NCI-H748 treated with DMSO at 0.1 percent for 48 hours (cell line): ENCODE measurements at regions not wholly inside any gene's neighbourhood (a gene's known extent, or its start where the extent isn't known, plus 50 kb on each side); places are given as distances from the start of the nearest gene placed in this dataset.
"Not testable (repeated sequence)": the region's sequence is repeated elsewhere in the genome, so short reads cannot be mapped to it uniquely, and the experiment has no call there.

Experiments used
- DNase-seq: peaks from one replicate; lab custom pipeline; 2025; lab: John Stamatoyannopoulos, UW

GRCh38 chr5:28917631-28918030 is 1879.2 kb upstream of the CDH9 start:
- no peak for DNase-seq

GRCh38 chr5:28914297-28914696 is 1875.9 kb upstream of the CDH9 start:
- peak; percentile 100 for DNase-seq

GRCh38 chr5:28903643-28904042 is 1865.3 kb upstream of the CDH9 start:
- peak; percentile 76 for DNase-seq

- DNase-seq: peak; percentile 91
Observed at GRCh38 chr5:28896949-28897348, 1858.6 kb upstream of the CDH9 start.

- DNase-seq: no peak
Observed at GRCh38 chr5:28880936-28881335, 1842.5 kb upstream of the CDH9 start.

GRCh38 chr5:28877050-28877449 is 1838.7 kb upstream of the CDH9 start:
- DNase-seq: no peak

GRCh38 chr5:28864006-28864405 is 1825.6 kb upstream of the CDH9 start:
- DNase-seq: peak; percentile 77

- DNase-seq: peak; percentile 99
Observed at GRCh38 chr5:28862860-28863196, 1824.4 kb upstream of the CDH9 start.

GRCh38 chr5:28862137-28862859 is 1823.9 kb upstream of the CDH9 start:
- peak; percentile 96 for DNase-seq

GRCh38 chr5:28855626-28856025 is 1817.2 kb upstream of the CDH9 start:
- DNase-seq: no peak

- DNase-seq: no peak
Observed at GRCh38 chr5:28850320-28850921, 1812.0 kb upstream of the CDH9 start.

GRCh38 chr5:28831042-28831441 is 1792.7 kb upstream of the CDH9 start:
- no peak for DNase-seq

- no peak for DNase-seq
Observed at GRCh38 chr5:28823231-28823630, 1784.8 kb upstream of the CDH9 start.

- DNase-seq: no peak
Observed at GRCh38 chr5:28822071-28822470, 1783.7 kb upstream of the CDH9 start.

- DNase-seq: no peak
Observed at GRCh38 chr5:28810751-28811136, 1772.4 kb upstream of the CDH9 start.

- DNase-seq: no peak
Observed at GRCh38 chr5:28809811-28810750, 1771.7 kb upstream of the CDH9 start.

GRCh38 chr5:28808967-28809810 is 1770.8 kb upstream of the CDH9 start:
- no peak for DNase-seq

GRCh38 chr5:28807195-28807729 is 1768.9 kb upstream of the CDH9 start:
- DNase-seq: no peak

GRCh38 chr5:28799035-28799434 is 1760.6 kb upstream of the CDH9 start:
- DNase-seq: not testable (repeated sequence)

GRCh38 chr5:28788954-28789353 is 1750.6 kb upstream of the CDH9 start:
- peak; percentile 74 for DNase-seq

- no peak for DNase-seq
Observed at GRCh38 chr5:28780083-28780692, 1741.8 kb upstream of the CDH9 start.
